ENCODE measurements at regions not wholly inside any gene's neighbourhood (a gene's known extent, or its start where the extent isn't known, plus 50 kb on each side); places are given as distances from the start of the nearest gene placed in this dataset.

- DNase-seq = peak; percentile 24
These were observed 172.5 kb upstream of the MIR17HG start for GRCh38 chr13:91174886-91175501.

GRCh38 chr13:91178099-91178498 is 169.4 kb upstream of the MIR17HG start:
- DNase-seq = no peak

- DNase-seq = no peak
These were observed 165.6 kb upstream of the MIR17HG start for GRCh38 chr13:91181892-91182291.

GRCh38 chr13:91184244-91184926 is 163.1 kb upstream of the MIR17HG start:
- no peak for DNase-seq

GRCh38 chr13:91185294-91185863 is 162.1 kb upstream of the MIR17HG start:
- DNase-seq = peak; percentile 26

GRCh38 chr13:91187522-91187921 is 160.0 kb upstream of the MIR17HG start:
- no peak for DNase-seq

- no peak for DNase-seq
These were observed 158.0 kb upstream of the MIR17HG start for GRCh38 chr13:91189506-91189905.

- no peak for DNase-seq
These were observed 154.1 kb upstream of the MIR17HG start for GRCh38 chr13:91193358-91193757.

GRCh38 chr13:91195789-91196188 is 151.7 kb upstream of the MIR17HG start:
- DNase-seq = no peak

GRCh38 chr13:91196958-91197357 is 150.5 kb upstream of the MIR17HG start:
- no peak for DNase-seq

- DNase-seq = no peak
These were observed 147.6 kb upstream of the MIR17HG start for GRCh38 chr13:91199866-91200265.

GRCh38 chr13:91200486-91200885 is 147.0 kb upstream of the MIR17HG start:
- no peak for DNase-seq

- peak; percentile 96 for DNase-seq
These were observed 144.1 kb upstream of the MIR17HG start for GRCh38 chr13:91203430-91203829.

- no peak for DNase-seq
These were observed 140.2 kb upstream of the MIR17HG start for GRCh38 chr13:91207261-91207660.

GRCh38 chr13:91211510-91211909 is 136.0 kb upstream of the MIR17HG start:
- DNase-seq = no peak

- DNase-seq = no peak
These were observed 135.3 kb upstream of the MIR17HG start for GRCh38 chr13:91212231-91212630.

GRCh38 chr13:91214031-91214430 is 133.5 kb upstream of the MIR17HG start:
- no peak for DNase-seq

GRCh38 chr13:91216928-91217700 is 130.4 kb upstream of the MIR17HG start:
- no peak for DNase-seq

- DNase-seq = no peak
These were observed 128.3 kb upstream of the MIR17HG start for GRCh38 chr13:91219201-91219600.

- DNase-seq = no peak
These were observed 126.6 kb upstream of the MIR17HG start for GRCh38 chr13:91220872-91221271.

GRCh38 chr13:91228108-91228507 is 119.4 kb upstream of the MIR17HG start:
- no peak for DNase-seq

- no peak for DNase-seq
These were observed 118.5 kb upstream of the MIR17HG start for GRCh38 chr13:91228940-91229339.

GRCh38 chr13:91232716-91233115 is 114.8 kb upstream of the MIR17HG start:
- DNase-seq = no peak

GRCh38 chr13:91233291-91233690 is 114.2 kb upstream of the MIR17HG start:
- DNase-seq = no peak
